H1 (cell line): ENCODE measurements at regions not wholly inside any gene's neighbourhood (a gene's known extent, or its start where the extent isn't known, plus 50 kb on each side); places are given as distances from the start of the nearest gene placed in this dataset.

Source experiments
- CTCF ChIA-PET: fragments of 300-600 bp; sonication (Branson Sonifier 250); formaldehyde crosslinking; loops from one replicate; lab custom pipeline; 2021; ENCODE audit not compliant: partially characterized antibody; lab: Charles Lee
- POLR2A ChIA-PET: fragments of 300-600 bp; sonication (Branson Sonifier 250); formaldehyde crosslinking; loops from one replicate; lab custom pipeline; 2021; ENCODE audit warnings: inconsistent platforms; ENCODE audit not compliant: partially characterized antibody; lab: Charles Lee
- DNase-seq, 2 experiments: peaks; one replicate each; pipeline versions ENCODE4 v3.0.0 to v3.0.0-alpha.2; 2010 to 2022; ENCODE audit warnings: low spot score in 2 of 2, low read depth in 1 of 2, mixed read lengths in 1 of 2
- FAIRE-seq: peaks from 2 replicates; lab custom pipeline; 2011; peaks lifted over from hg19 to GRCh38; lab: Jason Lieb, UNC
- H2AFZ ChIP-seq: 2 replicates; pipeline ENCODE4 v1.8.1; 2012; ENCODE audit warnings: low read length, inconsistent platforms
- H2AK5ac ChIP-seq: 2 replicates; pipeline ENCODE4 v1.6.1; 2013; ENCODE audit warnings: low read depth, low read length
- H2BK120ac ChIP-seq: replicated peaks from 2 replicates; pipeline ENCODE3; 2013; ENCODE audit warnings: low read depth, low read length, inconsistent platforms
- H2BK12ac ChIP-seq: 2 replicates; pipeline ENCODE4 v1.6.1; 2013; ENCODE audit warnings: low read depth, low read length
- H2BK15ac ChIP-seq: 2 replicates; pipeline ENCODE4 v1.6.1; 2013; ENCODE audit warnings: low read length
- H2BK20ac ChIP-seq: 2 replicates; pipeline ENCODE4 v1.6.1; 2013; ENCODE audit warnings: low read length
- H2BK5ac ChIP-seq: 2 replicates; pipeline ENCODE4 v1.6.1; 2013; ENCODE audit warnings: low read depth, low read length
- H3K14ac ChIP-seq: 2 replicates; pipeline ENCODE4 v1.6.1; 2013; ENCODE audit warnings: inconsistent platforms; ENCODE audit not compliant: insufficient read length
- H3K18ac ChIP-seq: 2 replicates; pipeline ENCODE4 v1.6.1; 2013; ENCODE audit warnings: low read length; ENCODE audit errors: extremely low read depth
- H3K23ac ChIP-seq: 2 replicates; pipeline ENCODE4 v1.6.1; 2013; ENCODE audit warnings: inconsistent platforms; ENCODE audit not compliant: insufficient read length
- H3K23me2 ChIP-seq: 2 replicates; pipeline ENCODE4 v1.6.1; 2013; ENCODE audit warnings: low read depth, low read length
- H3K27ac ChIP-seq: 2 replicates; pipeline ENCODE4 v1.6.1; 2011; ENCODE audit warnings: low read depth, low read length, inconsistent platforms
- H3K27me3 ChIP-seq, 4 experiments: replicated peaks in 1 of 4; 1 replicate in 1 of 4; 2 replicates in 3 of 4; pipeline versions ENCODE4 v1.6.1 to v1.8.1; 2011 to 2013; ENCODE audit warnings: low read length in 3 of 4, mild to moderate bottlenecking in 3 of 4, inconsistent platforms in 2 of 4, mixed read lengths in 2 of 4, moderate library complexity in 1 of 4; ENCODE audit not compliant: control insufficient read depth in 3 of 4, insufficient read depth in 3 of 4; ENCODE audit errors: extremely low read depth in 1 of 4
- H3K36me3 ChIP-seq, 4 experiments: 2 replicates each; pipeline versions ENCODE4 v1.6.1 to v1.8.1; 2011 to 2013; ENCODE audit warnings: mild to moderate bottlenecking in 4 of 4, low read length in 3 of 4, moderate library complexity in 2 of 4, control low read depth in 1 of 4, inconsistent platforms in 1 of 4; ENCODE audit not compliant: insufficient read depth in 4 of 4, control insufficient read depth in 2 of 4
- H3K4ac ChIP-seq: replicated peaks from 2 replicates; pipeline ENCODE3; 2013; ENCODE audit warnings: low read length, low read depth, mixed read lengths, inconsistent platforms; ENCODE audit not compliant: insufficient read length
- H3K4me1 ChIP-seq, 4 experiments: replicated peaks in 1 of 4; 1 replicate in 1 of 4; 2 replicates in 3 of 4; pipeline versions ENCODE4 v1.6.1 to v1.8.1; 2011 to 2013; ENCODE audit warnings: low read length in 3 of 4, inconsistent platforms in 2 of 4, mixed read lengths in 1 of 4; ENCODE audit not compliant: insufficient read depth in 4 of 4, control insufficient read depth in 3 of 4
- H3K4me2 ChIP-seq, 2 experiments: 2 replicates each; pipeline versions ENCODE4 v1.6.1 to v1.8.1; 2011 to 2013; ENCODE audit warnings: low read depth in 2 of 2, low read length in 2 of 2, control low read depth in 1 of 2, inconsistent platforms in 1 of 2, mild to moderate bottlenecking in 1 of 2; ENCODE audit not compliant: insufficient read depth in 1 of 2
- H3K4me3 ChIP-seq, 4 experiments: fragments of 200-600, 300-600 bp in 1 of 4; sonication (generic), shearing (Covaris generic), sonication (Bioruptor Twin) in 1 of 4; 2 replicates each; pipeline versions ENCODE4 v1.5.1 to v1.8.1; 2011 to 2016; ENCODE audit warnings: low read length in 4 of 4, low read depth in 3 of 4, control low read depth in 2 of 4, inconsistent platforms in 2 of 4, mild to moderate bottlenecking in 2 of 4, mixed read lengths in 1 of 4, moderate library complexity in 1 of 4; ENCODE audit not compliant: insufficient read depth in 2 of 4; ENCODE audit errors: extremely low read depth in 1 of 4
- H3K56ac ChIP-seq: replicated peaks from 2 replicates; pipeline ENCODE3; 2013; ENCODE audit warnings: low read depth, mild to moderate bottlenecking, mixed read lengths, low read length, inconsistent platforms; ENCODE audit not compliant: insufficient read length
- H3K79me1 ChIP-seq: 2 replicates; pipeline ENCODE4 v1.6.1; 2013; ENCODE audit warnings: low read depth, low read length, control low read depth
- H3K79me2 ChIP-seq, 2 experiments: 2 replicates each; pipeline versions ENCODE4 v1.6.1 to v1.8.1; 2012 to 2013; ENCODE audit warnings: low read length in 2 of 2, mild to moderate bottlenecking in 2 of 2, inconsistent platforms in 1 of 2; ENCODE audit not compliant: insufficient read depth in 2 of 2, control insufficient read depth in 1 of 2
- H3K9ac ChIP-seq, 4 experiments: replicated peaks in 1 of 4; 1 replicate in 1 of 4; 2 replicates in 3 of 4; pipeline versions ENCODE4 v1.6.1 to v1.8.1; 2011 to 2013; ENCODE audit warnings: low read depth in 3 of 4, low read length in 3 of 4, control low read depth in 2 of 4, mild to moderate bottlenecking in 2 of 4, moderate library complexity in 2 of 4, inconsistent platforms in 1 of 4; ENCODE audit errors: extremely low read depth in 1 of 4
- H3K9me3 ChIP-seq, 2 experiments: 2 replicates each; pipeline versions ENCODE4 v1.6.1 to v1.8.1; 2012 to 2013; ENCODE audit warnings: mild to moderate bottlenecking in 2 of 2, moderate library complexity in 2 of 2, control low read depth in 1 of 2, inconsistent platforms in 1 of 2, low read depth in 1 of 2, low read length in 1 of 2, mixed read lengths in 1 of 2; ENCODE audit not compliant: insufficient read depth in 2 of 2
- H4K20me1 ChIP-seq, 2 experiments: replicated peaks in 1 of 2; 2 replicates each; pipeline versions ENCODE3 to v1.8.1; 2011 to 2013; ENCODE audit warnings: inconsistent platforms in 2 of 2, low read length in 2 of 2, mild to moderate bottlenecking in 1 of 2; ENCODE audit not compliant: insufficient read depth in 2 of 2, control insufficient read depth in 1 of 2
- H4K5ac ChIP-seq: 2 replicates; pipeline ENCODE4 v1.6.1; 2013; ENCODE audit warnings: low read length, low read depth, mixed read lengths, inconsistent platforms; ENCODE audit not compliant: insufficient read length
- H4K8ac ChIP-seq: 2 replicates; pipeline ENCODE4 v1.8.0; 2013; ENCODE audit warnings: mild to moderate bottlenecking, moderate library complexity, low read length, inconsistent platforms; ENCODE audit not compliant: insufficient read depth; ENCODE audit errors: extremely low read depth
- H4K91ac ChIP-seq: replicated peaks from 2 replicates; pipeline ENCODE3; 2013; ENCODE audit warnings: low read length, mixed read lengths, inconsistent platforms; ENCODE audit not compliant: insufficient read length
- CEBPB ChIP-seq: IDR thresholded peaks from 2 replicates; pipeline ENCODE4 v1.6.1; 2012; ENCODE audit warnings: low read depth, low read length
- HDAC2 ChIP-seq, 2 experiments: fragments of 300-600 bp in 1 of 2; sonication (generic) in 1 of 2; IDR thresholded peaks; 2 replicates each; pipeline ENCODE4 v1.6.1; 2011 to 2012; ENCODE audit warnings: low read depth in 2 of 2, low read length in 2 of 2, mild to moderate bottlenecking in 2 of 2, moderate library complexity in 2 of 2, borderline replicate concordance in 1 of 2, inconsistent platforms in 1 of 2
- JUND ChIP-seq: IDR thresholded peaks from 2 replicates; pipeline ENCODE4 v1.6.1; 2011; ENCODE audit warnings: mild to moderate bottlenecking, improper control_type of control experiment, low read length
- KDM4A ChIP-seq: IDR thresholded peaks from one replicate; pipeline ENCODE4 v1.7.1; 2012; ENCODE audit warnings: low read depth, mild to moderate bottlenecking, moderate library complexity, low read length, inconsistent platforms; ENCODE audit not compliant: severe bottlenecking

GRCh38 chr4:54165438-54165837 is 63.7 kb upstream of the PDGFRA start:
- H4K20me1 ChIP-seq: no peaks in the 10 kb centered on the region
- TF ChIP-seq HDAC2 (IDR thresholded peaks at IDR 0.05; ENCODE audit: borderline replicate concordance in 1 of 2, low read depth in 2 of 2, low read length in 2 of 2) (no peak), CEBPB (no peak), JUND (no peak), KDM4A (no peak)
- no peak overlapping the region for H2BK15ac ChIP-seq
- H3K56ac ChIP-seq: no peak overlapping the region
- no peak overlapping the region for H3K18ac ChIP-seq
- H3K4me3 ChIP-seq: no peak overlapping the region
- H3K9ac ChIP-seq: no peak overlapping the region
- H2BK12ac ChIP-seq: no peak overlapping the region
- no peak overlapping the region for H4K8ac ChIP-seq
- H3K79me1 ChIP-seq: no peaks in the 10 kb centered on the region
- H2AK5ac ChIP-seq: no peak overlapping the region
- no peak overlapping the region for H2BK120ac ChIP-seq
- no peak overlapping the region for H3K23ac ChIP-seq
- no peak overlapping the region for H3K4me2 ChIP-seq
- no peak overlapping the region for H3K4ac ChIP-seq
- H3K4me1 ChIP-seq: no peaks in the 10 kb centered on the region
- no peak overlapping the region for H3K27ac ChIP-seq
- H2BK5ac ChIP-seq: no peak overlapping the region
- no peaks in the 10 kb centered on the region for H3K79me2 ChIP-seq
- FAIRE-seq (no peak), DNase-seq (no peak)
- H3K36me3 ChIP-seq: no peaks in the 10 kb centered on the region
- CTCF ChIA-PET: interaction anchor here (0.6 kb wide), 1 partner anchor 364 kb away, joined by 4 read pairs; no protein-coding TSS in a partner anchor
- H2AFZ ChIP-seq: no peak overlapping the region
- no peaks in the 10 kb centered on the region for H3K27me3 ChIP-seq
- no peak overlapping the region for H4K91ac ChIP-seq
- H3K14ac ChIP-seq: no peak overlapping the region
- no peak overlapping the region for H4K5ac ChIP-seq
- POLR2A ChIA-PET: no interaction called here
- H2BK20ac ChIP-seq: no peak overlapping the region
- H3K23me2 ChIP-seq: no peaks in the 10 kb centered on the region; the same call in 1 of the 2 replicates
- H3K9me3 ChIP-seq: no peaks in the 10 kb centered on the region
